OCI-LY7 (cell line): ENCODE measurements at regions not wholly inside any gene's neighbourhood (a gene's known extent, or its start where the extent isn't known, plus 50 kb on each side); places are given as distances from the start of the nearest gene placed in this dataset.
"Not testable (repeated sequence)": the region's sequence is repeated elsewhere in the genome, so short reads cannot be mapped to it uniquely, and the experiment has no call there.

Experiments used
- BruUV-seq: library from RNA; stranded (reverse); fragments of 400-500 nt; replicated peaks from 2 replicates; lab custom pipeline; 2021; lab: Mats Ljungman, UMichigan
- CTCF ChIA-PET: fragments of 300-600 bp; sonication (Branson Sonifier 250); formaldehyde crosslinking; loops from one replicate; lab custom pipeline; 2022; ENCODE audit warnings: antibody characterized with exemption; ENCODE audit not compliant: unreplicated experiment; lab: Charles Lee
- POLR2A ChIA-PET: fragments of 300-600 bp; sonication (Branson Sonifier 250); formaldehyde crosslinking; loops from one replicate; lab custom pipeline; 2022; ENCODE audit warnings: antibody characterized with exemption; lab: Charles Lee
- DNase-seq: peaks from one replicate; pipeline ENCODE4 v3.0.0-alpha.2; 2015; ENCODE audit warnings: low spot score
- H2AFZ ChIP-seq: fragments of 200-600 bp; sonication (generic), shearing (Covaris generic); 2 replicates; pipeline ENCODE4 v1.6.1; 2014; ENCODE audit warnings: mild to moderate bottlenecking, antibody characterized with exemption, low read length, moderate library complexity
- H3K27ac ChIP-seq: fragments of 200-600 bp; sonication (generic); 2 replicates; pipeline ENCODE4 v1.5.1; 2014; ENCODE audit warnings: mixed run types, low read depth, mild to moderate bottlenecking, moderate library complexity, low read length, inconsistent platforms; ENCODE audit not compliant: poor library complexity, severe bottlenecking
- H3K36me3 ChIP-seq: fragments of 200-600 bp; sonication (generic); 2 replicates; pipeline ENCODE4 v1.6.1; 2014; ENCODE audit warnings: mild to moderate bottlenecking, antibody characterized with exemption, low read length, moderate library complexity, mixed read lengths; ENCODE audit not compliant: insufficient read depth
- H3K4me1 ChIP-seq: fragments of 200-600 bp; sonication (generic); 2 replicates; pipeline ENCODE4 v1.5.1; 2014; ENCODE audit warnings: mild to moderate bottlenecking, low read length; ENCODE audit not compliant: insufficient read depth, poor library complexity, severe bottlenecking
- H3K4me2 ChIP-seq: fragments of 200-600 bp; sonication (generic); 2 replicates; pipeline ENCODE4 v1.6.1; 2014; ENCODE audit warnings: mild to moderate bottlenecking, low read length
- H3K4me3 ChIP-seq: fragments of 200-600 bp; sonication (generic); 2 replicates; pipeline ENCODE4 v1.5.1; 2014; ENCODE audit warnings: mild to moderate bottlenecking, low read depth, low read length; ENCODE audit not compliant: poor library complexity, severe bottlenecking
- H3K79me2 ChIP-seq: fragments of 200-600 bp; sonication (generic); 2 replicates; pipeline ENCODE4 v1.6.1; 2016; ENCODE audit warnings: low read depth, mild to moderate bottlenecking, low read length, moderate library complexity, mixed read lengths; ENCODE audit not compliant: insufficient read depth
- H3K9me2 ChIP-seq: fragments of 200-600 bp; sonication (generic); 2 replicates; pipeline ENCODE4 v1.6.1; 2016; ENCODE audit warnings: mild to moderate bottlenecking, low read length, mixed read lengths; ENCODE audit not compliant: insufficient read depth
- H3K9me3 ChIP-seq: fragments of 200-600 bp; sonication (generic); 2 replicates; pipeline ENCODE4 v1.6.1; 2014; ENCODE audit warnings: mild to moderate bottlenecking, mixed run types, low read length, mixed read lengths
- H4K20me1 ChIP-seq: fragments of 200-600 bp; sonication (generic); 2 replicates; pipeline ENCODE4 v1.6.1; 2014; ENCODE audit warnings: mild to moderate bottlenecking, antibody characterized with exemption, low read length, moderate library complexity, mixed read lengths; ENCODE audit not compliant: insufficient read depth
- EZH2phosphoT487 ChIP-seq: fragments of 200-600 bp; sonication (generic); IDR thresholded peaks from 2 replicates; pipeline ENCODE4 v1.6.1; 2018; ENCODE audit warnings: low read depth, borderline replicate concordance, mild to moderate bottlenecking, mixed run types, antibody characterized with exemption, low read length, moderate library complexity, mixed read lengths
- intact Hi-C: fragments of 100-400 bp; cut with micrococcal nuclease; formaldehyde crosslinking; loops from one replicate; pipeline ENCODE4 v1.10.0; 2022; ENCODE audit not compliant: unreplicated experiment
- TF ChIP-seq, protein P1 (sequence below): fragments of 200-600 bp; sonication (generic); conservative IDR thresholded peaks from 2 replicates; pipeline ENCODE4 v1.5.1; 2014; ENCODE audit warnings: mild to moderate bottlenecking, antibody characterized with exemption, low read length, moderate library complexity, mixed read lengths

DNA sequence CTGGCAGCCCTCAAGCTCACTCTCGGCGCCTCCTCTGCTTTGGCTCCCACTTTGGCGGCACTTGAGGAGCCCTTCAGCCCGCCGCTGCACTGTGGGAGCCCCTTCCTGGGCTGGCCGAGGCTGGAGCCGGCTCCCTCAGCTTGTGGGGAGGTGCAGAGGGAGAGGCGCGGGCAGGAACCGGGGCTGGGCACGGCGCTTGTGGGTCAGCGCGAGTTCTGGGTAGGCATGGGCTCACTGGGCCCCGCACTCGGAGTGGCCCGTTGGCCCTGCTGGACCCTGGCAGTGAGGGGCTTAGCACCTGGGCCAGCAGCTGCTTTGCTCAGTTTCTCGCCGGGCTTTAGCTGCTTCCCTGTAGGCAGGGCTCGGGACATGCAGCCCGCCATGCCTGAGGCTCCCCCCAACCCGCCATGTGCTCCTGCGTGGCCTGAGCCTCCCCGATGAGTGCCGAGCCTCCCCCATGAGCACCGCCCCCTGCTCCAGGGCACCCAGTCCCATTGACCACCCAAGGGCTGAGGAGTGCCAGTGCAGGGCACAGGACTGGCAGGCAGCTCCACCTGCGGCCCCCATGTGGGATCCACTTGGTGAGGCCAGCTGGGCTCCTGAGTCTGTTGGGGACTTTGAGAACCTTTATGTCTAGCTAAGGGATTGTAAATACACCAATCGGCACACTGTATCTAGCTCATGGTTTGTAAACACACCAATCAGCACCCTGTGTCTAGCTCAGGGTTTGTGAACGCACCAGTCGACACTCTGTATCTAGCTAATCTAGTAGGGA, 101.5 kb upstream of the DRD5 start:
- H3K9me3 ChIP-seq = no peaks in the 10 kb centered on the region
- H3K9me2 ChIP-seq = no peaks in the 10 kb centered on the region
- intact Hi-C loops = no loop called here
- H3K4me3 ChIP-seq = no peak overlapping the region
- no peaks in the 10 kb centered on the region for H3K4me1 ChIP-seq
- H2AFZ ChIP-seq = no peak overlapping the region
- no peaks in the 10 kb centered on the region for H3K36me3 ChIP-seq
- BruUV-seq = no TSS peak
- H4K20me1 ChIP-seq = no peaks in the 10 kb centered on the region
- H3K4me2 ChIP-seq = no peak overlapping the region
- H3K79me2 ChIP-seq = no peaks in the 10 kb centered on the region
- no peak overlapping the region for H3K27ac ChIP-seq
- DNase-seq = no peak
- ChIA-PET CTCF (no interaction called here), POLR2A (no interaction called here)
- TF ChIP-seq, protein P1, sequence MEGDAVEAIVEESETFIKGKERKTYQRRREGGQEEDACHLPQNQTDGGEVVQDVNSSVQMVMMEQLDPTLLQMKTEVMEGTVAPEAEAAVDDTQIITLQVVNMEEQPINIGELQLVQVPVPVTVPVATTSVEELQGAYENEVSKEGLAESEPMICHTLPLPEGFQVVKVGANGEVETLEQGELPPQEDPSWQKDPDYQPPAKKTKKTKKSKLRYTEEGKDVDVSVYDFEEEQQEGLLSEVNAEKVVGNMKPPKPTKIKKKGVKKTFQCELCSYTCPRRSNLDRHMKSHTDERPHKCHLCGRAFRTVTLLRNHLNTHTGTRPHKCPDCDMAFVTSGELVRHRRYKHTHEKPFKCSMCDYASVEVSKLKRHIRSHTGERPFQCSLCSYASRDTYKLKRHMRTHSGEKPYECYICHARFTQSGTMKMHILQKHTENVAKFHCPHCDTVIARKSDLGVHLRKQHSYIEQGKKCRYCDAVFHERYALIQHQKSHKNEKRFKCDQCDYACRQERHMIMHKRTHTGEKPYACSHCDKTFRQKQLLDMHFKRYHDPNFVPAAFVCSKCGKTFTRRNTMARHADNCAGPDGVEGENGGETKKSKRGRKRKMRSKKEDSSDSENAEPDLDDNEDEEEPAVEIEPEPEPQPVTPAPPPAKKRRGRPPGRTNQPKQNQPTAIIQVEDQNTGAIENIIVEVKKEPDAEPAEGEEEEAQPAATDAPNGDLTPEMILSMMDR = no peak
- no peak for TF ChIP-seq EZH2phosphoT487

DNA sequence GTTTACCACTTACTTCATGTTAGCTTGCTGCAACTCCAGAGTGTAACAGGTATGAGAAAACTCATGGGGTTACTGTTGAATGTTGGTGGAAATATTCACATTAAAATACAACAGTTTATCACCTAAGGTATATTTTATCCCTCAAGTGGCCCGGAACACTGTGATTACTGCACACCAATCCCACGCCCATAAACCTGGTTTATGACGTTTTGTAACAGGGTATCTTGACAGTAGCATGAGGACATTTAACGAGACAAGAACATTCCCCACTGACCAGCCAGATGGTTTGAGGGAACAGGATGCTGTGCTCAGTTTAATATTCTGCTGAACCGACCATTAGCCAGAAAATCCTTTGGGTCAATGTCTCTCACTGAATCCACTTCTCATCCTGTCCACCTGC, 98.3 kb upstream of the DRD5 start:
- POLR2A ChIA-PET, H3K4me3 ChIP-seq, H3K27ac ChIP-seq, H3K4me2 ChIP-seq, H4K20me1 ChIP-seq, H3K9me2 ChIP-seq, CTCF ChIA-PET, H3K79me2 ChIP-seq, H2AFZ ChIP-seq, BruUV-seq, DNase-seq, H3K36me3 ChIP-seq, H3K4me1 ChIP-seq, H3K9me3 ChIP-seq, intact Hi-C loops: not testable (repeated sequence)

DNA sequence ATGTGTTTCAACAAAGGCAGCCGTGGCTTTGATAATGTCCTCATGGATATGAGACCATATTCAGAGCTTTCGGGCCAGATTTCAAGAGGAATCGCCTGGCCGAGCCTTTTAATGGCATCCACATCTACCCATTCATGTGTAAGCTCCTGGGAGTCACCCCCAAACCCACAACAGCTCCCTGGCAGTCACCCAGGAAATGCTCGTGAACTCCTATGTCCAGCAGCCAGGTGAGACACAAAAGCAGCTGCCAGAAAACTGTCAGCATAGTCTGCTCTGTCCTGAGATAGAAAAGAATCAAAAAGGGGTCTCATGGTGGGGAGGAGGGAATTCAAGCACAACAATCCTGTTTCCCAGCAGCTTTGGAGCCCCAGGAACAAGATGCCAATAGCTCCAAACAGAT, 96.4 kb upstream of the DRD5 start:
- POLR2A ChIA-PET = interaction anchor here (0.5 kb wide), 1 partner anchor 951 kb away, joined by 3 read pairs; no protein-coding TSS in a partner anchor
- H4K20me1 ChIP-seq, H3K36me3 ChIP-seq, DNase-seq, BruUV-seq, H3K27ac ChIP-seq, H3K9me3 ChIP-seq, H2AFZ ChIP-seq, H3K4me1 ChIP-seq, H3K9me2 ChIP-seq, H3K79me2 ChIP-seq, CTCF ChIA-PET, H3K4me2 ChIP-seq, H3K4me3 ChIP-seq, intact Hi-C loops: not testable (repeated sequence)
